ENCODE measurements at regions not wholly inside any gene's neighbourhood (a gene's known extent, or its start where the extent isn't known, plus 50 kb on each side); places are given as distances from the start of the nearest gene placed in this dataset.

DNA sequence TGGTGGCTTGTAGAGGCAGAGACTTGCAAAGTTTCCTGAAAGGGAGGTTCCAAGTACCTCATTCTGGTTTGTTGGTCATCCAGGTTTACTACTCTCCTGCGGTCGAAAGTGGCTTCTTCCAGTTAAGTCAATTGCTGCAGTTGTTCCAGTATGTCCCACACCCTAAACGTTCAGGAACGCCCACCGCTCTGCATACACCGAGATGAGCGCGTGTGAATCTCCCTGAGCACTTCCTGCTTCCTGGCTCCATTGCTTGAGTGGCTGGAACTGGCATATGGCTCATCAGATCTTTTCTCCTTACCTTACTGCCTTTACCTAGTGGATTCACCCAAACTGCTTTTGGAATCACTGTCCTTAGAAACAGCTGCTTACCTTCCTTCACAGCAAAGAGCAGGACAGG is 59.1 kb upstream of the GLIS3 start:
- Histone ChIP-seq H2AFZ (ENCODE audit: insufficient read depth, low read depth, low read length, poor library complexity, severe bottlenecking) (no peak overlapping the region), H3K4me2 (replicated peaks; ENCODE audit: extremely low read depth, low read length, poor library complexity, severe bottlenecking) (no peak overlapping the region), H3K27ac (ENCODE audit: low read depth in 1 of 2, low read length in 2 of 2) (no peak overlapping the region), H3K36me3 (replicated peaks in 1 of 2; ENCODE audit: control insufficient read depth in 1 of 2, insufficient read depth in 2 of 2, low read length in 2 of 2) (no peaks in the 10 kb centered on the region), H3K9ac (ENCODE audit: insufficient read depth, low read length, poor library complexity, severe bottlenecking) (no peak overlapping the region), H3K4me1 (ENCODE audit: control insufficient read depth in 1 of 2, insufficient read depth in 2 of 2, low read length in 2 of 2) (no peaks in the 10 kb centered on the region), H3K27me3 (ENCODE audit: control insufficient read depth in 2 of 2, insufficient read depth in 2 of 2, low read length in 2 of 2) (peaks cover 0 to 5% of the 10 kb centered on the region in 2 donors), H3K79me2 (ENCODE audit: insufficient read depth, low read length) (no peaks in the 10 kb centered on the region), H4K20me1 (ENCODE audit: insufficient read depth, low read length) (no peaks in the 10 kb centered on the region), H3K9me3 (replicated peaks in 1 of 2; ENCODE audit: control insufficient read depth in 1 of 2, insufficient read depth in 1 of 2, low read length in 2 of 2) (no peaks in the 10 kb centered on the region), H3K4me3 (replicated peaks in 1 of 3; ENCODE audit: low read depth in 2 of 3, low read length in 3 of 3) (no peak overlapping the region)
- Mint-ChIP-seq H3K9me3 (peaks cover 0 to 5% (median 0%) of the 10 kb centered on the region in 7 donors), H3K27ac (no peak overlapping the region), H3K27me3 (ENCODE audit: low read depth in 3 of 3) (peaks cover 0 to 4% (median 2%) of the 10 kb centered on the region in 3 donors), H3K4me3 (no peak overlapping the region), H3K4me1 (no peaks in the 10 kb centered on the region), H3K36me3 (no peaks in the 10 kb centered on the region)
- TF ChIP-seq, protein P1, sequence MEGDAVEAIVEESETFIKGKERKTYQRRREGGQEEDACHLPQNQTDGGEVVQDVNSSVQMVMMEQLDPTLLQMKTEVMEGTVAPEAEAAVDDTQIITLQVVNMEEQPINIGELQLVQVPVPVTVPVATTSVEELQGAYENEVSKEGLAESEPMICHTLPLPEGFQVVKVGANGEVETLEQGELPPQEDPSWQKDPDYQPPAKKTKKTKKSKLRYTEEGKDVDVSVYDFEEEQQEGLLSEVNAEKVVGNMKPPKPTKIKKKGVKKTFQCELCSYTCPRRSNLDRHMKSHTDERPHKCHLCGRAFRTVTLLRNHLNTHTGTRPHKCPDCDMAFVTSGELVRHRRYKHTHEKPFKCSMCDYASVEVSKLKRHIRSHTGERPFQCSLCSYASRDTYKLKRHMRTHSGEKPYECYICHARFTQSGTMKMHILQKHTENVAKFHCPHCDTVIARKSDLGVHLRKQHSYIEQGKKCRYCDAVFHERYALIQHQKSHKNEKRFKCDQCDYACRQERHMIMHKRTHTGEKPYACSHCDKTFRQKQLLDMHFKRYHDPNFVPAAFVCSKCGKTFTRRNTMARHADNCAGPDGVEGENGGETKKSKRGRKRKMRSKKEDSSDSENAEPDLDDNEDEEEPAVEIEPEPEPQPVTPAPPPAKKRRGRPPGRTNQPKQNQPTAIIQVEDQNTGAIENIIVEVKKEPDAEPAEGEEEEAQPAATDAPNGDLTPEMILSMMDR (IDR thresholded peaks at IDR 0.05), result no peak
- 91% methylated on average over 8 of the region's 8 CpGs for WGBS (ENCODE audit: insufficient coverage)
- intact Hi-C loops (cut with micrococcal nuclease), result no loop called here
- no peak for DNase-seq

DNA sequence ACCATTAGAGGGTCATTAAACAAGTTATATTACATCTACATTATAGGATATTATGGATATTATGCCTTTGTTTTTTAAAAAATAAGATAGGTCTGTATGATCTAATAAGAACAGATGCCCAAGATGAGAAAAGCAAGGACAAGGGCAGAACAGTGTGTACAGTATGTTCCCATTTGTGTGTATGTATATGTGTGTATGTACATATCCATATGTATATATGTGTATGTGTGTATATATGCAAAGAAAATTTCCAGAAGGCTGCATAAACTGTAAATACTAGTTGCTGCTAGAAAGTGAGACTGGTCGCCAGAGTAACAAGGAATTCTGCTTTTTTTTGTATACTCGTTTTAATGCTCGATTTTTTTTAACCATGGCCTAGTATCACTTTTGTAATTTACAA is 58.1 kb upstream of the GLIS3 start:
- DNase-seq, result no peak
- WGBS (ENCODE audit: insufficient coverage), result no CpG with 5 or more reads among the region's 3 CpGs
- H3K9me3 ChIP-seq (replicated peaks in 1 of 2; ENCODE audit: control insufficient read depth in 1 of 2, insufficient read depth in 1 of 2, low read length in 2 of 2), result no peaks in the 10 kb centered on the region
- Mint-ChIP-seq H3K27ac (no peak overlapping the region), H3K4me3 (no peak overlapping the region), H3K27me3 (ENCODE audit: low read depth in 3 of 3) (peaks cover 0 to 4% (median 2%) of the 10 kb centered on the region in 3 donors), H3K9me3 (peaks cover 0 to 5% (median 0%) of the 10 kb centered on the region in 7 donors), H3K4me1 (no peaks in the 10 kb centered on the region), H3K36me3 (no peaks in the 10 kb centered on the region)
- no peak overlapping the region for H3K27ac ChIP-seq (ENCODE audit: low read depth in 1 of 2, low read length in 2 of 2)
- intact Hi-C loops (cut with micrococcal nuclease), result no loop called here
- no peaks in the 10 kb centered on the region for H3K4me1 ChIP-seq (ENCODE audit: control insufficient read depth in 1 of 2, insufficient read depth in 2 of 2, low read length in 2 of 2)
- H3K4me3 ChIP-seq (replicated peaks in 1 of 3; ENCODE audit: low read depth in 2 of 3, low read length in 3 of 3), result no peak overlapping the region
- peaks cover 0 to 5% of the 10 kb centered on the region in 2 donors for H3K27me3 ChIP-seq (ENCODE audit: control insufficient read depth in 2 of 2, insufficient read depth in 2 of 2, low read length in 2 of 2)
- no peaks in the 10 kb centered on the region for H3K36me3 ChIP-seq (replicated peaks in 1 of 2; ENCODE audit: control insufficient read depth in 1 of 2, insufficient read depth in 2 of 2, low read length in 2 of 2)
- H4K20me1 ChIP-seq (ENCODE audit: insufficient read depth, low read length), result no peaks in the 10 kb centered on the region
- no peak overlapping the region for H3K4me2 ChIP-seq (replicated peaks; ENCODE audit: extremely low read depth, low read length, poor library complexity, severe bottlenecking)
- H3K79me2 ChIP-seq (ENCODE audit: insufficient read depth, low read length), result no peaks in the 10 kb centered on the region
- no peak overlapping the region for H3K9ac ChIP-seq (ENCODE audit: insufficient read depth, low read length, poor library complexity, severe bottlenecking)
- H2AFZ ChIP-seq (ENCODE audit: insufficient read depth, low read depth, low read length, poor library complexity, severe bottlenecking), result no peak overlapping the region
- TF ChIP-seq, protein P1 (IDR thresholded peaks at IDR 0.05), result no peak

All from CD14-positive monocyte (primary cell).